Hypothalamus (tissue), 51 donors: ENCODE measurements at regions not wholly inside any gene's neighbourhood (a gene's known extent, or its start where the extent isn't known, plus 50 kb on each side); places are given as distances from the start of the nearest gene placed in this dataset.
A peak's percentile ranks its signal among the peaks of the same experiment; 100 is the strongest.
"Not testable (repeated sequence)": the region's sequence is repeated elsewhere in the genome, so short reads cannot be mapped to it uniquely, and the experiment has no call there.

Source experiments
- DNase-seq, 51 donors: peaks; one replicate each; lab custom pipeline; 2025; lab: John Stamatoyannopoulos, UW

GRCh38 chr6:74256381-74256780 lies 560.4 kb downstream of the CD109 start:
- no peak for DNase-seq

- DNase-seq, result peak in 1 of 51 donors; percentile 2
These were observed 559.0 kb downstream of the CD109 start for GRCh38 chr6:74255007-74255406.

DNA sequence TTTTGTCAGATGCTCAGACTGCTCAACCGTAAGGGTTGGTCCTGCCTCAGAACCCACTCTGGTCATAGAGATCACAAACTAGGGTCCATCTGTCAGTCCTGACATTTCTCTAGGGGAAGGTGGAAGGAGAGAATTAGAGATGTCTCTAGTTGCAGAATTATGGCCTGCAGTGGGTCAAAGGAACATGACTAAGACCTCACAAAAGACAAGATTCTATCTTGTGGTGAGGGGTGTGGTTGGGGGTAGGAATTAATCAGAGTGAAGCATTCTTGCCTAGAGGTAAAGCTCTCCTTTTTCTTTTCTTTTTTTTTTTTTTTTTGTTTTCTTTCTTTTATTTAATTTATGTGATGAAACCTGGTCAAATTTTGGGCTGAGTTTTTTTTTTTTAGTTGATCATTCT lies 558.1 kb downstream of the CD109 start:
- not testable (repeated sequence) for DNase-seq

DNA sequence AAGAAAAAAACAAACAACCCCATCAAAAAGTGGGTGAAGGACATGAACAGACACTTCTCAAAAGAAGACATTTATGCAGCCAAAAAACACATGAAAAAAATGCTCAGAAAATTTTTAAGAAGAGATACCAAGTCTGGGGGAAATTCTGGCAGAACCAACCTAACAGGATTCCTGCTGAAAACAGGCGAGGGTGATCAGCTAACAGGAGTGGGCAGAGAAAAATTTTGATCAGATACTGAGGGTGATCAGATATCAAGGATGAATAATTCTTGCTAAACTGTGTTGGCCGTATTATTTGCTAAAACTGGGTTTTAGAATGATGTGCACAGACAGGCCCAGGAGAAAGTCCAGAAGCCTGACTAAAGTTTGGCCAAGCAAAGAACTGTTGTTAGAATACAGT lies 557.3 kb downstream of the CD109 start:
- no peak for DNase-seq

DNA sequence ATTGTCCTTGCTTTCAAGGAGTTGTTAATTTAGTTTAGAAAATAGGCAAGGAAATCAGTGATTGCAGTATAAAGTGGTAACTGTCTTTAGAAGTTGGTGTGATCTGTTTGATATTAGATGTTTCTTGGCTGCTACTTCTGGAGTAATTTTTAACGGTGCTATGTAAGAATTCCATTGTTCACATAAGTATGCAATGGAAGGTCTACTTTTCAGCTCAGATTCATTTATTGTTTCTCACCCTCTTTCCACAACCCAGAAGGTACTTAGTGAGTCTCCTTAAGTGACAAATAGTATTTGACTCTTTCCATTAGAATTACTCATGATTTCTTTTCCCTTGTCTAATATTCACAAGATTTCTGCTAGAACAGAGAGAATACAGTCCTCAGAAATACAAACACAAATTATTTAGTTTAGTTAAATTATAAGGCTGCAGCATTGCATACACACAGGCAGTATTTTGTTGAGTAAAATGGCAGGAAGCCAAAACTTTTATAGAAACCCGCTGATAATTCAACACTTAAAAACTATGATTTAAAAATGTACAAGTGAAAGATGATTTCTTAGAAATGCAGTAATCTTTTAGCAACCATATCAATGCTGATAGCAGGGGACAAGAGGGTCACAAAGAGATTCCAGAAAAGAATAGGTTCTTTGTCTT lies 554.3 kb downstream of the CD109 start:
- no peak for DNase-seq

GRCh38 chr6:74249658-74250057 lies 553.7 kb downstream of the CD109 start:
- no peak for DNase-seq

DNA sequence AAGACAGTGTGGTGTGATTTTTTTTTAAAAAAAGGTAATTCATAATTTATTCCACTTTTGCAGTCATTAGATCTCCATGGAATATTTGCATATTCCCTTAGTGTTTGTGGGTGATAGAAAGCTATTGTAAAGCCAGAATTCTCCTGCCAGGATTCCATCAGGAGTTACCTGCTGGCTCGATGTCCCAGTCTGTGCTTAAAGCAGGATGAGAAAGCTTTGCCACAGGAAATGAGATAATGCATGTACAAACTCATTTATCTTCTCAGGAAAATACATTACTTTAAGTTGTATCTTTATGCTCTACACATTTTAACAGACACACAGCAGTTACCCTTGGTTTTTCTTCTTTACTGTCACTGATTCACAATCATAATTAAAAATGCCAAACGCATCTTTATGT lies 553.0 kb downstream of the CD109 start:
- DNase-seq, result no peak

GRCh38 chr6:74222768-74223333 lies 526.8 kb downstream of the CD109 start:
- no peak for DNase-seq

- DNase-seq, result no peak
These were observed 518.0 kb downstream of the CD109 start for GRCh38 chr6:74213995-74214394.

DNA sequence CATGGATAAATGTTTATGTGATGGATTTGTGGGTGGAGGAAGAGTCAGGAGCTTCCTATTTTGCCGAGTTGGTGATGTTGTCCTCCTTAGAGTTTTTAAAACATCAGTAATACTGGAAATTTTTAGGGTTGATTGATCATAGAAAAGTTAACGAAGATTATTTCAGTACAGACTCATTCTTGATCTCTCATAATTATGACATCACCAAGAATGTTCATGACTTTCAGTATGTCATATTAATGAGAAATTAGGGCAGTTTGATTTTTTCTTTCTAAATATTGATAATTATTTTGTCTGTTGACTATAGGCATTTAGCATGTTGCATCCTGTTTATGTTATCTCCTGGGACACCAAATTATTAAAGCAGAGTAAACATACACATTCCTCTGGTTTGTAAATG lies 512.2 kb downstream of the CD109 start:
- no peak for DNase-seq

- DNase-seq, result no peak
These were observed 503.4 kb downstream of the CD109 start for GRCh38 chr6:74199215-74199915.

DNA sequence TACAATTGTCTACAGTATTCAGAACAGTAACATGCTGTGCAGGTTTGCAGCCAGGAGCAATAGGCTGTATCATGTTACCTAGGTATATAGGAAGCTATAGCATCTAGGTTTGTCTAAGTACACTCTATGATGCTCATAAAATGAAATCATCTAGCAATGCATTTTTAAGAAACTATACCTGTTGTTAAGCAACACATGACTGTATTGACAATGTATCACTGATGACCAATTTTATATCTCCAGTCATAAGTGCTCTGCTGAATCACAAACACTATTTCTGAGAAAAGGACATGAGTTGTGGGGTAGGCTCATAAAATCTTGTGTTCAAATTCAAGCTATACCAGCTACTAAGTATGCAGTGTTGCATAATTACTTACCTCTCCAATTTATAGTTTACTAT lies 501.3 kb downstream of the CD109 start:
- no peak for DNase-seq

DNA sequence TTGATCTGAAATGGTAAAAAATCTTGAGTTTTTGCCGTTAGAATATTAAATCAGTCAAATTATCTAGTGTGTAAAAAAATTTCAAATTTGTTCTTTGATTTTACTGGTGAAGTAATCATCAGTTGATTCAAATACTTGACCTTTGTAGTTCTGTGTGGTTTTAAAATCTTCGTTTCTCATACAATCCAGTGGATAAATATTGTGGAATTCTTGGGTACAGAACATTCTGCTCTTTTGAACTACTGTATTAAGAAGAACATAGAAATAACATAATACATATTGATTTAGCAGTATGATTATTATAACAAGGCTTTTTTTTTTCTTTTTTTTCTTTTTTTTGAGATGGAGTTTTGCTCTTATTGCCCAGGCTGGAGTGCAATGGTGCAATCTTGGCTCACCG lies 491.8 kb downstream of the CD109 start:
- no peak for DNase-seq

DNA sequence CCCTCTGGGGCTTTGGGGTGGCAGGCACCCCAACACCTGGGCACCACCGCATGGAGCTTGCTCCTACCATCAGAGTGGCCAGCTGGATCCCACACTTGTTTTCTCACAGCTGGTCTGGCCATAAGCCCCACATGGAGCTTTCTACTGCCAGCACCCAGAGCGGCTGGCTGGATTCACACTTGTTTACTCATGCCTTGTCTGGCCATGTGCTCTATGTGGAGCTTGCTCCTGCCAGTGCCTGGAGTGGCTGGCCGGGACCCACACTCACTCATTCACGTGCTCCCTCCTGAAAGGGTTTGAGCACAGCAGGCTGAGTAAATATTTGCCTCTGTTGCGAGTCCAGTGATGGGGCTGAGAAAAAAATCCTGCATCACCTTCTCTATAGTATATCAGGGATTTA lies 487.0 kb downstream of the CD109 start:
- DNase-seq, result peak in 2 of 51 donors; percentile 1

GRCh38 chr6:74181471-74181870 lies 485.5 kb downstream of the CD109 start:
- DNase-seq, result no peak

DNA sequence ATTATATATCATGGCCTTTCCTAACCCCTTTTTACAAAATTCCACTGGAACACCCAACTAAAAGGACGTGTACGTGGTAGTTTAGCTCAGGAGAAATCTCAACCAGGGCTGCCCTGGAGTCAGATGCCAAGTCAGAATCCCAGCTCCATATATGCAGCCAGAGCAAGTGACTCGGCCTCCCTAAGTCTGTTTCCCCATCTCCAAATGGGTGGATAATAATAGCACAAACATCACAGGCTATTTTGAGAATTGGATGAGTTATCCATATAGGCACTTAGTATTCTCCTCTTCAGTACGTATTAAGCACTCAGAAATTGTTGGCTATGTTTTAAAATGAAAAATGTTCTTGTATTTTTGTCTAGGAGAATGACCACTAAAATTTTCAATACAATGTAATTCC lies 481.5 kb downstream of the CD109 start:
- no peak for DNase-seq

DNA sequence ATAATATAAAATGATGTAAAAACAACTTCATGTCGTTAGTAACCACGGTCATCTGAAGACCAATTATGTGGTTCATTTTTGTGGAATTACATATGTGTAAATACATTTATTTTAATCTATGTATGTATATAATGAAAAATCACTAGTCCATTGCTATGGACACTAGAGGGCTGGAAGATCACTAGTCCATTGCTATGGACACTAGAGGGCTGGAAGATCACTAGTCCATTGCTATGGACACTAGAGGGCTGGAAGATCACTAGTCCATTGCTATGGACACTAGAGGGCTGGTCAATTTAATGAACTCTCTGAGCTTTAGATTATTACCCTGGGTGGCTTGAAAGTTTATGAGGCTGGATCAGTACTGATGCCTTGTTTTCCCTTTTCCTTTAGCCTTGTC lies 474.5 kb downstream of the CD109 start:
- not testable (repeated sequence) for DNase-seq

DNA sequence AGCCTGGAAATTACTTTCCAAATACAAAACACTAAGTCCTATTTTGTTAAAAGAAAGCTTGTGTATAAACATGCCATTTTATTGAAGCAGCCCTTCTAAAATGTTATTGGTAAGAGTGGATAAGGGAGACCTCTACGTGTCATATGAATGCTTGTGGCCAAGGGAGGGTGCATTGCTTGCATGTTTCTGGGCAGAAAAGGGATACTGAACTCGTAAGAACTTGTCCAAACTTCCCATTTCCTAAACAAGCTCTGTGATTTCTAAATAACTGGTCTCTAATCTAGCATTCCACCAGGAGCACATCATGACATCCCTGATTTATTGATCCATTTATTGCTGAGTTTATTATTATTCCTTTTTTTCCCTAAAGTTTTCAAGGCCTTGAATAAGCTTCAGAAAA lies 474.1 kb downstream of the CD109 start:
- no peak for DNase-seq

DNA sequence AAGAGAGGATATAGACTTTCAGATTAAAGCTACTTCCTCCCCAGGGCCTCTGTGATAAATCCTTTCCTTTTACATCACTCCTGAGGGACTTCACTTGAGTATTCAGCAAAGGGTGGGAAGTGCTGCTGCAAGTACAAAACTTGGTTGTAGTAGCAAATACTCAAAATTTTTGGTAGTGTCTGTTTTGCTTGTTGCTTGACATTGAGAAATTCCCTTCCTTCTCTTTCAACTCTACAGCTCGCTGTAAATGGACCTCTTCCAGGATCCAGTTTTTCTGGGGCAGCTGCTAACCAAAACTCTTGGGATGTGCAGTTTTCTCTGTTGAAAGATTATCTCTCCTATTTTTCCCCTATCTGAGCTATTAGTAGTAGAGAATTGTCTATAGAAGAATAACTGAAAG lies 472.0 kb downstream of the CD109 start:
- DNase-seq, result no peak

DNA sequence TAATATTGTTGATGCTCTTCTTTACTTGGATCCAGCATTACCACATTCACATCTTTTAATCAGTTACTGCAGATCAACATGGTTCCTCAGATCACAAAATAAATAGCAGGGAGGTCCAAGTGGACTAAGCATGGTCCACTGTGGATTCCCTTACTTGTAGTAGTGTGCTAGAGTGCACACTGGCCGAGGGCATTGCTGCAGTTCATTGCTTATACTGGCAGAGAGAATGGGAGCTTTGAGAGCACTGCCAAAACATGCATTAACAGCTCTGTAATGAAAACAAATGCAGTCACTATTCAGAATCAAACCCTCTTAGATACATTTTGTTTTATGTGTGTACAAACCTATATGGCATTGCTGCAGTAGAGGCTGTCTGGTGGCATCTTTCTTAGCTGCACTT lies 471.5 kb downstream of the CD109 start:
- DNase-seq, result no peak

- no peak for DNase-seq
These were observed 470.8 kb downstream of the CD109 start for GRCh38 chr6:74166849-74167248.

DNA sequence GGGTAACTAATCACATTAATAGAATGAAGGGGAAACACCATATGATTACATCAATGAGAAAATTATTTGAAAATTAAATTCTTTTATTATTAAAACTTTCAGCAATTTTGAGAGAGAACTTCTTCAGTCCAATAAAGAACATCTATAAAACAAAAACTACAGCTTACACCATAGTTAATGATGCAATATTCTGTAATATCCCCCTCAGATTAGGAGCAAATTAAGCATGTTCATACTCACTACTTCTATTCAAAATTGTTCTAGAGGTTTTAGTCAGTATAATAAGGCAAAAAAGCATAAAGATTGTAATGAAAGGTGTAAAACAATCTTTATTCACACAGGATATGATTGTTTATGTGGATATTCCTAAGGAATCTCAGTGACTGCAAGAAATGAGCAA lies 465.4 kb downstream of the CD109 start:
- DNase-seq, result no peak
